GM21423 (cell line): ENCODE measurements at regions not wholly inside any gene's neighbourhood (a gene's known extent, or its start where the extent isn't known, plus 50 kb on each side); places are given as distances from the start of the nearest gene placed in this dataset.
A peak's percentile ranks its signal among the peaks of the same experiment; 100 is the strongest.
"Not testable (repeated sequence)": the region's sequence is repeated elsewhere in the genome, so short reads cannot be mapped to it uniquely, and the experiment has no call there.

Source experiments
- ATAC-seq: cut with Tn5 transposase; IDR thresholded peaks from one replicate; pipeline ENCODE4 v1.9.1; 2021; ENCODE audit warnings: mild to moderate bottlenecking, moderate library complexity; ENCODE audit not compliant: unreplicated experiment

- ATAC-seq = no peak
Measured at GRCh38 chr6:165767228-165767627, 104.2 kb upstream of the PDE10A start.

DNA sequence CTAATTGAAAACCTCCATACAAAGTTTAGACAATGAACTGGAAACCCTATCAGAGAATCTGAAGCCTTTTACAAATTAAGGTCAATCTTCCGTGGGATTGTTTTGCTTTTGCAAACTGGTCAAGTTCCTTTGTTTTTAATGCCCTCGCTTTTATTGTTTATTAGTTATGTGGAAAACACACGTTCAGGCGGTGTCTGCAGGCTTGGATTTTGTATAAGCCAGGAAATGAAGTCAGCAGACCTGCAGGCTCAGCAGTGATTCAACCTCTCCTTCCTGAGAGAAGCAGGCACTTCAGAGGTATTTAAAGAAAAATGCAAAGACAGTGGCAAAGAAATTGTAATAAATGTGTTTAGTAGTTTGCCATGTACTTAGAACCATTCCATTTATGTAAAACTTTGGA lies 103.4 kb upstream of the PDE10A start:
- no peak for ATAC-seq

- ATAC-seq = no peak
Measured at GRCh38 chr6:165766026-165766425, 103.0 kb upstream of the PDE10A start.

GRCh38 chr6:165765256-165765655 lies 102.2 kb upstream of the PDE10A start:
- not testable (repeated sequence) for ATAC-seq

GRCh38 chr6:165762876-165763275 lies 99.8 kb upstream of the PDE10A start:
- no peak for ATAC-seq

- ATAC-seq = no peak
Measured at GRCh38 chr6:165762125-165762524, 99.1 kb upstream of the PDE10A start.

- no peak for ATAC-seq
Measured at GRCh38 chr6:165760803-165761185, 97.8 kb upstream of the PDE10A start.

GRCh38 chr6:165760126-165760802 lies 97.2 kb upstream of the PDE10A start:
- ATAC-seq = no peak

GRCh38 chr6:165758441-165758840 lies 95.4 kb upstream of the PDE10A start:
- ATAC-seq = no peak

GRCh38 chr6:165755583-165755982 lies 92.5 kb upstream of the PDE10A start:
- no peak for ATAC-seq

DNA sequence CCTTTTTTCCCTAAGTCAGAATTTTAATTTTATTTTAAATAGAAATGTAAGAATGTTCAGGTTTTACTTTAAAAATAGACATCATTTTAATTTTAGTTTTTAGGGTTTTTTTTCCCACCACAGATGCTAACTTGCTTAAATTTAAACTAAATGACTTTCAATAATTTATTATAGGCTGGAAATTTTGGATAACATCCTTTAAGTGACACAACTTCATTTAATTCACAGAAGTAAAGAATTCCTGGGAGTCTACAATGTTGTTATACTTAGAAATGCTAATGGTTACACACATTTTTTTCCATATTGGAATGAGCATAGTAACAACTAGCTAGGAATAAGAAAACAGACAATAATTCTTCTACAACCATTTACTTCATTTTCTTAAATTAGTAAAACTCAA lies 90.5 kb upstream of the PDE10A start:
- no peak for ATAC-seq

DNA sequence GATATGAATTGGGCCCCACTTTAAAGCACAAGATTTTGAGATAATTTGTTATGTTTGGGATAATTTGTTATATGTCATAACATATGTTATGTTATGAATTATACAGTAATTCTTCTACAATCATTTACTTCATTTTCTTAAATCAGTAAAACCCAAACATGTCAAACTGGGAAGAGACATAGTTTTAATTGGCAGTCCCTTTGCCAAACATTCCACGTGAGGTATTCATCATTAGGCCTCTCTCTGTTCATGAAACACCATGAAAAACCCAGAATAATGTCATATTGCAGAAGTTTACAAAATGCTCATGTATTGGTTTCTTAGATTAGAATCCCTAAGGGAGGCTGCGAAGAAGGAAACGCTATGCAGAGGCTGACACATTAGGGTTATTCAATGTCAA lies 89.4 kb upstream of the PDE10A start:
- ATAC-seq = no peak

- ATAC-seq = no peak
Measured at GRCh38 chr6:165751486-165751885, 88.4 kb upstream of the PDE10A start.

DNA sequence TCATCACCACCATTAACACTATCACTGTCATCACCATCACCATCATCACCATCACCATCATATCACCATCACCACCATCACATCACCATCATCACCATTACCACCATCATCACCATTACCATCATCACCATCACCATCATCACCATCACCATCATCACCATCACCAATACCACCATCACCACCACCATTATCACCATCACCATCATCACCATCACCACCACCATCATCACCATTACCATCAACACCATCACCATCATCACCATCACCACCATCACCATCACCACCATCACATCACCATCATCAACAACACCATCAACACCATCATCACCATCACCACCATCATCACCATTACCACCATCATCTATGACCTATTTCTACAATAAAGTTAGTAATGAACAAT lies 86.1 kb upstream of the PDE10A start:
- ATAC-seq = no peak

DNA sequence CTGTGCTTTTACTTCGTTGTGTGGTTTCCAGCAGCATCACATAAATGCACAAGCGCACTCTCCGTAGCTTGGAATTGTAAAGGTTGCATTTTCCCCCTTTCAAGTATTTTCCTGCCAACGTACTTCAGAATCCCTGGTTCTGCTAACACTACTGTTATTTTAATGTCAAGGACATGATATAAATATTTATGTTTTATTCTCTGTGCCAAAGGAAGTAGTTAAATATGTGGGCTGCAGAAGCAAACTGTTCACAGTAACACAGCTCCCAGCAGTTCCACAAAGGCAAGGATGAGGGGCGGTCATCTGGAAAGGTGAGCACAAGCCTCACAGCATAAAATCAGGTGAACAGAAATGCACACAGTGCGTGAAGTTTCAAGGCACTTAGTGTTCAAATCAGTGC lies 85.3 kb upstream of the PDE10A start:
- no peak for ATAC-seq

DNA sequence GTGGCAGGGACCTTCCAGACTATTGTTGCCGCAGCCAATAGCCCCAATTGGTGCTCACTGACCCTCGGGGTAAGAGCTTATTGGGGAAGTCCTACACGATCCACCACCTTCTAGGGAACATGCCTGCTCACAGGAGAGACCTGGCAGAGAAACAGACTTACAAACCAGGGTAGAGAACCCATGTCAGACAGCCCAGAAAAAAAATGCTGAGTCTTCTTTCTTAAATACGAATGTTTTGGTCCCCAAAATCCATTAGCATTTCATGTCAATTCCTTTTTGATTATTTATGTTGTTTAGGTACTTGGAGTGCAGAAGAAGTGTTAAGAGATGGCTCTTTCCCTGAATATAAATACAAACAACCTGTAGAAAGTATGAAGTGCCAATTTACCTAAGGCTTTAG lies 84.9 kb upstream of the PDE10A start:
- no peak for ATAC-seq

GRCh38 chr6:165746331-165746730 lies 83.3 kb upstream of the PDE10A start:
- no peak for ATAC-seq

DNA sequence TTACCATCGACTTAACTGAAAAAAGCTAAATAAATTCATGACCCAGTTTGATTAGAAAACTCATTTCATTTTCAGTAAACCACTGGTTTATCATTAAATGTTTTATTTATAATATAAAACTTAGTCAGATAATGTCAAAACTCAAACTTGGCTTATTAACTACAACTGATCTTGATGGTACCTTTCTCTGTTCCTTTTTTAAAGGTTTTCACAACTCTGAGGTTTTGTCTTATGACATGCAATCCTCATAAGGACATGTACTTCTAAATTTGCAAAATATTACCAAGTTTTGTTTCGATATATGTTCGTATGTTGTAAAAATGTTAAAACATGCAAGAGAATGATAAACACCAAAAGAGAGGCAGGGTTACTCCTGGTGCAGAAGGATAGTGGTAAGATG lies 82.5 kb upstream of the PDE10A start:
- ATAC-seq = peak; percentile 45

DNA sequence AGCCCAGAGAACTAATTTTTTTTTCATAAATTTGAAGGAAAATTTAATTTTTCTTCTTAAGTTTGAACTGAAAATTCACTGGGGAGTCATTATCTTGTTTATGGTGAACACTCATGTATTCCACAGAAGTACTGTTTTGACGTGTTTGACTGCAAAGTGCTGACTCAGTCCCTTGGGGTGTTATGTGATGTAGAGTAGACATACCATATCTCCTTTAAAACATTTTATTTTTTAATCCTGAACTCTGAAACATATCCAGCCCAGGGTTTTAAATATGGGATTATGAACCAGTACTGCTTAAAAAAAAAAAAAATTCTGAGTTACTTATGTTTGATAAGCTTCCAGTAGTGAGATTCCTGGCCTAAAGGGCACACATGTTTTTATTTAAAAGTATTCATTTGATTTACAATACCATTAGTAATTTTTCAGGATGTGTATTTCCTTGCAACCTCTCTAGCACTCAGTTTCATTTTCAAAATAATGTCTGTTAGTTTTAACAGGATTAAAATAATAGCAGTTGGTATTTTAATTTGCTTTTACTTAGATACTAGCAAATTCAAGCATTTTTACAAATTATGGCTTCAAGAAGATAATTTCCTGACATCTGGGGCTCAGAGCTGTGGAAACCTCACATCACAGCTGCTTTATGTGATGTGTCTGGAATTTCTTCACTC lies 81.7 kb upstream of the PDE10A start:
- no peak for ATAC-seq

GRCh38 chr6:165743366-165743898 lies 80.4 kb upstream of the PDE10A start:
- ATAC-seq = no peak

GRCh38 chr6:165742047-165742446 lies 79.0 kb upstream of the PDE10A start:
- ATAC-seq = no peak

GRCh38 chr6:165737396-165737795 lies 74.4 kb upstream of the PDE10A start:
- ATAC-seq = no peak

DNA sequence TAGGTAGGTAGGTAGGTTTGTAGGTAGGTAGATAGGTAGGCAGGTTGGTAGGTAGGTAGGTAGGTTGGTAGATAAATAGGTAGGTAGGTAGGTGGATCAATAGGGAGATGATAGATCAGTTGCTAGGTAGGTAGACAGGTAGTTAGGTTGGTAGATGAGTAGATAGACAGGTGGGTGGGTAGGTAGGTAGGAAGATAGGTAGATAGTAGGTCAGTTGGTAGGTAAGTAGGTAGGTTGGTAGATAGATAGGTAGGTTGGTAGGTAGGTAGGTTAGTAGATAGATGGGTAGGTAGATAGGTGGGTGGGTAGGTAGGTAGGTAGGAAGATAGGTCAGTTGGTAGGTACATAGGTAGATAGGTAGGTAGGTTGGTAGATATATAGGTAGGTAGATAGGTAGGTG lies 72.0 kb upstream of the PDE10A start:
- no peak for ATAC-seq
